Right renal pelvis (tissue), 4 donors: ENCODE measurements at regions not wholly inside any gene's neighbourhood (a gene's known extent, or its start where the extent isn't known, plus 50 kb on each side); places are given as distances from the start of the nearest gene placed in this dataset.

Experiments used
- DNase-seq, 4 donors: peaks; one replicate each; pipeline ENCODE4 v3.0.0-alpha.2; 2013; ENCODE audit warnings: low read depth in 4 of 4, low spot score in 3 of 4, missing footprints in 1 of 4

DNA sequence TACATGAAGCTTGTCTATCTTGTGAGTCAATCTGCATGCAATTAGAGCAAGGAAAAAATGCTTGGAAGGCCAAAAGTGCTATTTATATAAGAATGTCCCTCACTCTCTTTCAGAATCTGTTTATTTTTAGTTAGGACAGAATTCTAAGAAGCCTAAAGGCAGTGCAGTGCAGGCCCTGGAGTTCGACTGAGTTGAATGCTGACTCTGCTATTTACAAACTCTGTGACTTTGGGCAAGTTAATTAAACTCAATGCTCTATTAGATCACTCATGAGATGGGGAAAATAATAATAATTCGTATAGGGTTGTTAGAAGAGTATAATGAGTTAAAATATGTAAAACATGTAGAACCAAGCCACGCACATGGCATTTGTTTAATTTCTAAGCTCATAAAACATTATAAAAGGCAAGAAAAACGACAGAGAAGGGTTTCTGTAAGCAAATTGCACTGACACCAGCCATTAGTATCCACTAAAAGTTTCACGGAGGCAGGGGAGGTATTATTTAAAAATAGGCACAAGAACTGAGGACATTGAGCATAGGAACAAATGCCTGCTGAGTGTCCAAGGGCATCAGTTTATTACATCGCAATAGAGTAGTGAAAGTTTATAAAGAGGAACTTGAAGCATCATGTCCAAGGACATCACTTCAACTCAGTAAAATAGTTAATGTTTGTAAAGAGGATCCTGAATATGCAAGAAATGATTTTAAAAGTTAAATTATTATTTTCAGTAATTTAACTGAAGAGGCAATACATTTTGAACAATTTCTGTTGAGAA, 115.0 kb upstream of the INPP4B start:
- DNase-seq: no peak

- no peak for DNase-seq
Observed at GRCh38 chr4:142961866-142962265, 115.8 kb upstream of the INPP4B start.

DNA sequence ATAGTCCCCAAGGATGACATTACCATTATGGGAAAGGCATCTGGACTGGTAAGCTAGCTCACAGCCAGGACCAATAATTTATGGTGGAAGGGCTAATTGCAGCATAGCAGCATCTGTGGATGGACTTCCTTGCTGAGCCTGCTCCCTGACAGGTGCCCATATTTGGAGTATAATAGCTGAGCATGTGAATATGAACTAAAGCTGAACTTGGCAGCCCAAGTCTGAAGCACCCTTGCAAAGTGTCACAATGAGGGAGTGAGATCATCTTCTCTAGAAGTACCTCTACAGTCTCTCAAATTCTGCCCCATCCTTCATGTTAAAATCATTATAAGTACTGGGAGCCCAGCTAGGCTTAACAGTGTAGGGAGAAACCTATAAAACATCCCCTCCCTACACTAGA, 128.2 kb upstream of the INPP4B start:
- no peak for DNase-seq

GRCh38 chr4:142975618-142976017, 129.5 kb upstream of the INPP4B start:
- DNase-seq: no peak

DNA sequence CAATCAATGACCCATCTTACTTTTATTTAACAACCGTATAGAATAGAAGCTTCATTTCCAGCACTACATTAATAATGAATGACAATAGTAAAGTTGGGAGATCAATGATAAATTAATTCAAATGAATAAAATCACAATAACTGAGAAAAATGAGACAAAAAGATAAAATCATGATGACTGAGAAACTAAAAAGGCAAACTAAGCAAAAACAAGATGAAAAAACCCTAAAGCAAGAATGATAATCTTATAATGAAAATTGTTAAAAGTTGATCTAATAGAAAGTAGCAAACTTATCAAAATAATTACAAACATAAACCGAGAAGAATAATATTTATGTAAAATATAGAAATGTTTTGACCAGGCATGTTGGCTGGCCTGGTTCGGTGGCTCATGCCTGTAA, 130.4 kb upstream of the INPP4B start:
- no peak for DNase-seq

DNA sequence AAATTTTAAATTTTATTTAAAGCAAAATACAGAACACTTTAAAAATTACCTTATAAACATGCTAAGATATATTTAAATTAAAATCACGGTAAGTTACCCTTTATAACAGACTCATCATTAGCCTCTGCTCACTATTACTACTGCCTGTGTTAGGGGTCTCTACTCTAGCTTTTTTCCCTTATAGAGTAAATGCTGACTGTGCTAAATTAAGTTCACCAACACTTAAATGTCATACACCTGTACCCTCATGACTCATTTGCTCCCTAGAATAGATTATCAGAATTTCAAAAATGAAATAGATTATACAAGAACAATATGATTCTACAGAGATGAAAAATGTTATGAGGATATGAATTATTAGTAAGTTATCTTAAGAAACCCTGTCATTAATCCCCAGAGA, 131.1 kb upstream of the INPP4B start:
- no peak for DNase-seq

- DNase-seq: no peak
Observed at GRCh38 chr4:142983065-142983464, 137.0 kb upstream of the INPP4B start.

DNA sequence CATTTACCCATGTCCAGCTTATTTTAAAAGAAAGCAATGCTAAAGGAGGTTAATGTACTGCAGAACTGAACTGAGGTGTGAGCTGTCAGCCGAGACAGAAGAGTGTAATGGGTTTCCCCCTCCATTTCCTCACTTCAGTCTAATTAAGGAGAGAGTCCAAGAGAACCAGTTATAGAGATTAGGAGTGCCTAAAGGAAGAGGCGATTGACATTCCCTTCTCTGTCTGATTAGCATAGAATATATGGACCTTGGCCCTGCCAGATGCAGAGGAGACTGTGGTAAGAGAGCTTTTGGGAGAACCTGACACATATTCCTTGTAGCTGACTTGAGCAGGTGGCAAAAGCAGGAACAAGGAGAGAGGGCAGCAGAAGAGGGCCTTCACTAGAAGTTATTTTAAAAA, 137.5 kb upstream of the INPP4B start:
- no peak for DNase-seq

DNA sequence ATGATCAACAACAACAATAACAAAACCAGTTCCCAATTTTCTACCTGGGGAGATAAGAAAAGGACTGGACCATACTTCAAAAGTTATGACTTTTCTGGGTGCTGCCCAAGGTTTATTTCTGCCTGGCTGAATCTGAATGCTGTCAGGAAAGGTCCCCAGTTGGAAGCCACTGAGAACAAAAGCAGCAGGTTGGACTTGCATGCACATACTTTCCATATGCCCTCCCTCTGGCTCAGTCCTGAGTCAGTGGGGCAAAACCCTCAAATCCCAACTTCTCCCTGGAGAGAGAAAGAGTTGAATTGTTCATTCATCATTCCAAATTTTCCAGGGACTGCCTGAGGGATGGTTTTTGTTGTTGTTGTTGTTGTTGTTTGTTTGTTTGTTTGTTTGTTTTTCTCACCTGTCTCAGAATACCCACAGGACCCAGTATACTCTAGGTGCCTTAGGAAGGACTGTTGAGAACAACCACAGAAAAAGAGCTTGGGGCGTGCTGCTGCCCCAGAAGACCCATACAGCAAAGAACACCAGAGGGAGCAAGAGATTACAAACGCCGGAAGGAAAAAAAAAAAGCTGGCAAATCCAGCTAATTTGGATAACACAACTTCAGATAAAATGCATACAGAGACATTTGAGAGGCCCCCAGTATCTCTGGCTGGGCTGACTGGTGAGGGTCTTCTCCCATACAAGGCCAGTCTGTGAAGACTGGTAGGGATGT, 138.9 kb upstream of the INPP4B start:
- DNase-seq: no peak

DNA sequence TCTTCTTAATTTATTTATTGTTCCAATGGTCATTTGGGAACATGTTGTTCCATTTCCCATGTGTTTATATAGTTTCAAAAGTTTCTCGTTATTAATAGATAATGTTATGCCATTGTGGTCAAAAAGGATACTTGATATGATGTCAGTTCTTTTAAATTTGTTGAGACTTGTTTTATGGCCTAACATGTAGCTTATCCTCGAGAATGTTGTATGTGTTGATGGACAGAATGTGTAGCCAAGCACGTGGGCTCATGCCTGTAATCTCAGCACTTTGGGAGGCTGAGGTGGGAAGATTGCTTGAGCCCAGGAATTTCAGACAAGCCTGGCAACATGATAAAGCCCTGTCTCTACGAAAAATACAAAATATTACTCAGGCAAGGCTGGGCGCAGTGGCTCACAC, 168.5 kb upstream of the USP38 start:
- no peak for DNase-seq

DNA sequence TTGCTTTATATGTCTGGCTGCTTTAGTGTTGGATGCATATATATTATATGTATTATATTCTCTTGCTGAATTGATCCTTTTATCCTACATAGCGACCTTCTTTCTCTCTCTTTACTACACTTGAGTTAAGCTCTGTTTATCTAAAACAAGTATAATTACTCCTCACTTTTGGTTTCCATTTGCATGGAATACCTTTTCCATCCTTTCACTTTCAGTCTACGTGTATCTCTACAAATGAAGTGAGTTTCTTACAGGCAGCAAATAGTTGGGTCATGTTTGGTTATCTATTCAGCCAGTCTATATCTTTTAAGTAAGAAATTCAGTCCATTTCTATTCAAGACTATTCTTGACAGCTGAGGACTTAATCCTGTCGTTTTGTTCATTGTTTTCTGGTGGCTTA, 167.5 kb upstream of the USP38 start:
- DNase-seq: no peak

DNA sequence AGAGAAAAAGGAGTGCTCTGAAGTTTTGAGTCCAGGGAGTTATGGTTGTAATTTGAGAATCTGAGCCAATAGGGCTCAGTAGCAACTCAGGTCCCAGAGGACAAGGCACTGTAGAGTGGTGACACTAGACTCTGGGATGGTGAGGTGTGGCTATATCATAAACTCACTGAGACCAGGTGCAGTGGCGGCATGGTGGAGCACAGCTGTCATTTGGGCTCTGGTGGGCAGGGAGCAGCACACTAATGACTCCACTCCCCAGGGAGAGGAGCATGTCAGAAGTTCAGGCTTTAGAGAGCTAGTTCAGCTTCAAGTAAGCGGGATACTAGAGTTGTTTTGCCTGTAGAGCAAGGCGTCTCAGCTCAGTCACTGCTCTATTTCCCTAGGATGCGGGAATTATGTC, 165.4 kb upstream of the USP38 start:
- DNase-seq: no peak

DNA sequence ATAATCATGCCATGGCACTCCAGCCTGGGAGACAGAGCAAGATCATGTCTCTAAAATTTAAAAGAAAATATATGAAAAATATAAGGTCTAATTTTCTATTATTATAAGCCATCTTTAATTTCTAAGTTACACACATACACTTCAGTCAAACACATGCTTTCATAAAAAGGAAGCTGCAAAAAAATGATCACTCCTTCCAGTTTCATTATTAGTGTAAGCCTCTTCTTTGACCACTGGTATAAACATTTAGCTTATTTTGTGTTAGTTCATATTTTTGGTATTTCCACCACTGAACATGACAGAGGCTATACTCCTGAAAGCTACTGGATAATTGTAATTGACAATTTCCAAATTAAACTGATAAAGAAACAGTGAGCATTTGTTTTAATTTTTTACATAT, 163.3 kb upstream of the USP38 start:
- no peak for DNase-seq

DNA sequence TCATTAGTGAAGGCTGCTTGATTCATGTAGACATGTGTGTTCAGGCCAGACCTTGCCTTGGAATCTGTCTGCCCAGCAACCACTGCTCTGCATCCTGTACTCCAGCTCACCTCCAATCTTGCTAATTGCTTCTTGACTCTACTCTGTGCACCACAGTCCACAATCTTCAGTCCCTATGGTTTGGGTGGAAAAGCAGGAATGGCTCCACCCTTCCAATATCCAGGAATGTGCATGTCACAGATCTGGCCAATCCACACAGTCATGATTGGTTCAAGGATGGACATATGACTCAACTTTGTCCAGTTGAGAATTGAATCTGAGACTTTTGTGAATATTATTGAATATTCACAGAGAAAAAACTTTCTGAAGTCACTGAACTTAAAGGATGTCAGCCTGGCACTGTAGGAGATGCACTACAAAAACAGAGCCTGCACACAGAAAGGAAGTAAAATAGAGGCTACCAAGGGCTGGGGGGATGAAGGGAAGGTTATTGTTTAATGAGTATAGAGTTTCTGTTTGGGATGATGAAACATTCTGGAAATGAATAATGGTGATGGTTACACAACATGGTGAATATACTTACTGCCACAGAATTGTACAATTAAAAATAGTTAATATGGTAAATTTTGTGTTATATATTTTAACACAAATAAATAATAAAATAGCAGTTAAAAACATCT, 161.3 kb upstream of the USP38 start:
- no peak for DNase-seq

DNA sequence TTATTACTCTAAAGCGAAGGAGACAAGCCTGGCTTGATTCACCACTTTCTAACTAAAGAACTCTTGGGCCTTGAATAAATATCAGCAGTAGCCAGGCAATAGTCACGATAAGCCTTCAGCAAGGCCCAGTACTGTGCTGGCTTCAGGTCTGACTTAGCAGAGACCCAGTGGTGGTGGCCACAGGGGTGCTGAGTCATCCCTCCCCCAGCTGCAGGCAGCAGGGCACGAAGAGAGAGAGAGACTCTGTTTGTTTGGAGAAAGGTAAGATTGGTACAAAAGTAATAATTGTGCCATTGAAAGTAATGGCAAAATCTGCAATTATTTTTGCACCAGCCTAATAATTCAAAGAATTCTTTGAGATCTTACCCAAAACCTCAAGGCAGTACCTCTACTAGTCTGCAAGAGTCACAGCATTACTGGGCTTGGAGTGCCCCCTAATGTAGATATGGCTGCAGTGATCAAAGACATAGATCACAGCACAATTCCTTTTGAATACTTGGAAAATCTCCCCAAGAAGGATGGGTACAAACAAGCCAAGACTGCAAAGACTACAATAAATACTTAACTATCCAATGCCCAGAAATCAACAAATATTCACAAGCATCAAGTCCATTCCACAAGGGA, 159.5 kb upstream of the USP38 start:
- DNase-seq: no peak

DNA sequence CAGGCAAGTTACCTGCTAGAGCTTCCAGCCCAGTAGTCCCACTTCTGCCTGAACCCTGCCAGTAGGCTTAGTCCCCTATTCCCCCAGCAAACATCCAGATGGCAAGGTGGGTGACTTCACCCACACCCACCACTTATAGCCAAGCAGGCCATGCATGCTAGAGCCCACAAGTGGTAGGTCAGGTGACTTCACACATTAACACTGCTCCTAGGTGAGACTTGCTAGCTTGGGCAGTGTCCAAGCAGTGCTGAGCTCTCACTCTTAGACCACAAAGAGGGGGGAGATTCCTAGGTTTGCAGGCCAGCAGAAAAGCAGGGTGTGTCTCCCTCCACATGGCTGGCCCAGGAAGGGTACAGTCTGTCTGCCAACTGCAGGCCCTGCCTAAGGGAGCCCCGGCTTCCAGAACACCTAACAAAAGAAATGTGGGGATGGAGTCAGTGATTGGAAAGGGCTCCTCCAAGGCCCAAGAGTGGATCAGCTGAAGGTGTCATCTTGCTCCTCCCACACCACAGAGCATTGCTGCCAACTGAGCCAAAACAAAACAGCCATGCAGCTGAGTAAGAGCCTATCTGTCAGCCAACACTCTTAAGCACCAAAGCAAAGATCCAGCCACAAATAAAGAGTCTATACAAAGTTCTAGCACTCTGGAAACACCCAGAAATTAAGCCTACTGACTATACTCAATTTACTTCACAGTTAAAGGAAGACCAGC, 158.1 kb upstream of the USP38 start:
- no peak for DNase-seq

DNA sequence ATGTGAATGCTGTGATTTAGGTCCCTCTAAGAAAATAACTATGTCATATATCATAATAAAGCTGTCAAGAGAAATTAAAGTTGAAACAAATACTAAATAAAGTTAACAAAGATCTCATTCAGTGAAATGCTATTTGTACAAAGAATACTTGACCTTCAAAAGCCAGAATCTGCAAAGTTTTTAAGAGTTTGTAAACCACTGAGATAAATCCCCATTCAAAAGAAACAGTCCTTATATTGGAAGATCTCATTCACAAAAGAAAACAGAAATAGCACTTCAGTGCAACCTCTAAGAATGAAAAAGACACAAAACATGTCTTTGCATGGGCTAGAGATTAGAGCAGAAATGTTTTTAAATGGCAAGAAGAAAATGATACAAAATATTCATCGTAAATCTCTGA, 149.1 kb upstream of the USP38 start:
- no peak for DNase-seq

DNA sequence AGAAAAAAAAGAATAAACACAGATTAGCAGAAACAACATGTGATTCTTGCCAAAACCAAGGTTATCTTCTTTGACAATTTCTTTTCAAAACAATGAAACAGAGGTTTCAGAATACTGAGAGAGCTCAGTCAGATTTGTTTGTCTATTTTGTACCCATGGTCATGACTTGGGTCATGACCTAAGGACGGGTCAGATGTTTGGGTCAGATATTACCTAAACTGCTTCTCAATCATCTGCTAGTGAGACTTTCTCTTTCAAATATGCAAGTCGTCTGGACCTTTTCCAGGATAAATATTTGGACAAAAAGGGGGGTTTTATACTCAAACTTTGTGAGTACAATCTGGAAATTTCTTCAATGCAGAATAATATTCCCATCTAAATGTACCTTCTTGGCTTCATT, 148.3 kb upstream of the USP38 start:
- DNase-seq: no peak

- no peak for DNase-seq
Observed at GRCh38 chr4:143046454-143046853, 138.3 kb upstream of the USP38 start.

DNA sequence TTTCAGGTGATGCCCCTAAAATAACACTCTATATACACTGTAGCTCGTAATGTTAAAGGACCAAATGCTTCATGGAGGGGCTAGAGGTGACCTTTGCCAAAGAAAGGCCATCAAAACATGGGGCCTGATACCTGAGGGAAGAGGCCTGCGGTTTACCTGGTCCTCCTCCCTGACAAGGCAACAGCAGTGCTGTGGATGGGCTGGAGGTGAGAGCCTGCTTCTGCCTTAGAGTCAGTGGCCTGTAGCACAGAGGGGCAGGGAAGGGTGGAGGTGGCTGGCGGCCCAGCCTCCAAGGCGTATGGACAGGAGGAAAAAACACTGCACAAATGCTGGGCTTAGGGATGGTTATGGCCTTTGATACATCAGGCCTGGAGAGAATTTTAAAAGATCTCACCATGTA, 137.8 kb upstream of the USP38 start:
- DNase-seq: no peak

- DNase-seq: no peak
Observed at GRCh38 chr4:143054971-143055370, 129.7 kb upstream of the USP38 start.
